Panc1 (cell line): ENCODE measurements at regions not wholly inside any gene's neighbourhood (a gene's known extent, or its start where the extent isn't known, plus 50 kb on each side); places are given as distances from the start of the nearest gene placed in this dataset.
"Not testable (repeated sequence)": the region's sequence is repeated elsewhere in the genome, so short reads cannot be mapped to it uniquely, and the experiment has no call there.

Experiments used
- ATAC-seq: fragments of 200-7000 bp; cut with Tn5 transposase; 2 replicates; pipeline ENCODE4 v1.9.1; 2020; ENCODE audit warnings: mild to moderate bottlenecking, moderate library complexity
- BruUV-seq: library from RNA; stranded (reverse); fragments of 400-500 nt; replicated peaks from 2 replicates; lab custom pipeline; 2021; lab: Mats Ljungman, UMichigan
- CTCF ChIA-PET: fragments of 300-600 bp; sonication (Branson Sonifier 250); formaldehyde crosslinking; loops from one replicate; lab custom pipeline; 2022; ENCODE audit warnings: antibody characterized with exemption; lab: Charles Lee
- POLR2A ChIA-PET: fragments of 300-600 bp; sonication (Branson Sonifier 250); formaldehyde crosslinking; loops from one replicate; lab custom pipeline; 2022; ENCODE audit warnings: antibody characterized with exemption; lab: Charles Lee
- DNase-seq: peaks from one replicate; pipeline ENCODE4 v3.0.0-alpha.2; 2010; ENCODE audit warnings: low read depth, low spot score
- H3K27ac ChIP-seq: 2 replicates; pipeline ENCODE4 v1.5.1; 2011; ENCODE audit warnings: mild to moderate bottlenecking, low read length, inconsistent platforms
- H3K27me3 ChIP-seq: fragments of 200-500 bp; sonication (Bioruptor generic); 2 replicates; pipeline ENCODE4 v1.6.0; 2014; ENCODE audit warnings: low read length, inconsistent platforms; ENCODE audit not compliant: control insufficient read depth, insufficient read depth
- H3K36me3 ChIP-seq: fragments of 200-500 bp; sonication (Bioruptor generic); 2 replicates; pipeline ENCODE4 v1.5.1; 2014; ENCODE audit warnings: inconsistent platforms, mild to moderate bottlenecking, low read length, moderate library complexity; ENCODE audit not compliant: control insufficient read depth, insufficient read depth
- H3K4me1 ChIP-seq: 2 replicates; pipeline ENCODE4 v1.5.1; 2011; ENCODE audit warnings: inconsistent platforms, mild to moderate bottlenecking, low read length, moderate library complexity; ENCODE audit not compliant: control insufficient read depth, insufficient read depth
- H3K4me3 ChIP-seq, 2 experiments: 2 replicates each; pipeline ENCODE4 v1.5.1; 2011 to 2012; ENCODE audit warnings: low read depth in 2 of 2, low read length in 2 of 2, mild to moderate bottlenecking in 2 of 2, inconsistent platforms in 1 of 2, moderate library complexity in 1 of 2
- H3K9me3 ChIP-seq: fragments of 200-500 bp; sonication (Bioruptor generic); 2 replicates; pipeline ENCODE4 v1.5.1; 2014; ENCODE audit warnings: low read depth, mild to moderate bottlenecking, inconsistent platforms, low read length, moderate library complexity; ENCODE audit not compliant: control insufficient read depth, insufficient read depth
- CTCF ChIP-seq: fragments of 450-650 bp; IDR thresholded peaks from 2 replicates; pipeline ENCODE4 v1.5.1; 2017; ENCODE audit warnings: mild to moderate bottlenecking
- POLR2AphosphoS5 ChIP-seq: IDR thresholded peaks from 2 replicates; pipeline ENCODE4 v1.6.1; 2012; ENCODE audit warnings: mild to moderate bottlenecking, low read depth, low read length, moderate library complexity
- REST ChIP-seq, 2 experiments: IDR thresholded peaks; 2 replicates each; pipeline ENCODE4 v1.6.1; 2011 to 2012; ENCODE audit warnings: low read depth in 2 of 2, control low read depth in 1 of 2, low read length in 1 of 2, mild to moderate bottlenecking in 1 of 2, moderate library complexity in 1 of 2; ENCODE audit not compliant: insufficient read depth in 1 of 2
- SIN3A ChIP-seq: IDR thresholded peaks from 2 replicates; pipeline ENCODE4 v1.6.1; 2012; ENCODE audit warnings: low read depth, mild to moderate bottlenecking, low read length, moderate library complexity, borderline replicate concordance; ENCODE audit not compliant: insufficient read depth
- TCF7L2 ChIP-seq: IDR thresholded peaks from 2 replicates; pipeline ENCODE4 v1.6.1; 2011; ENCODE audit warnings: mild to moderate bottlenecking, low read depth, low read length, inconsistent platforms
- in situ Hi-C: cut with HindIII; loops from 2 replicates; pipeline ENCODE4 v1.10.0; 2016; ENCODE audit warnings: low sequenced_read_pairs, low pct_unique_long_range_greater_than_20kb
- intact Hi-C: fragments of 100-400 bp; cut with micrococcal nuclease; formaldehyde crosslinking; loops from one replicate; pipeline ENCODE4 v1.10.0; 2022; ENCODE audit not compliant: unreplicated experiment

- CTCF ChIA-PET, H3K4me1 ChIP-seq, H3K4me3 ChIP-seq, H3K27me3 ChIP-seq, H3K36me3 ChIP-seq, ATAC-seq, intact Hi-C loops, BruUV-seq, DNase-seq, H3K27ac ChIP-seq, in situ Hi-C loops, H3K9me3 ChIP-seq, POLR2A ChIA-PET: not testable (repeated sequence)
These were observed 81.6 kb downstream of the P2RY10 start for GRCh38 chrX:79026742-79027141.

- TF ChIP-seq TCF7L2, result no peak
- TF ChIP-seq POLR2AphosphoS5, result no peak
- TF ChIP-seq SIN3A, result no peak
- no peak for TF ChIP-seq REST (IDR thresholded peaks at IDR 0.05; ENCODE audit: insufficient read depth in 1 of 2, low read depth in 2 of 2, low read length in 1 of 2)
- no peak for TF ChIP-seq CTCF
- Histone ChIP-seq H3K4me1 (no peaks in the 10 kb centered on the region), H3K36me3 (no peaks in the 10 kb centered on the region), H3K27me3 (no peaks in the 10 kb centered on the region), H3K9me3 (no peaks in the 10 kb centered on the region), H3K27ac (no peak overlapping the region), H3K4me3 (no peak overlapping the region)
- DNase-seq, result no peak
- intact Hi-C loops (no loop called here), in situ Hi-C loops (no loop called here)
- CTCF ChIA-PET, result no interaction called here
- no peak for ATAC-seq
- no TSS peak for BruUV-seq
- POLR2A ChIA-PET, result no interaction called here
These were observed 90.2 kb downstream of the P2RY10 start for GRCh38 chrX:79035421-79035820.

GRCh38 chrX:79036157-79036880, 91.1 kb downstream of the P2RY10 start:
- H3K4me1 ChIP-seq, result no peaks in the 10 kb centered on the region
- intact Hi-C loops (no loop called here), in situ Hi-C loops (no loop called here)
- TF ChIP-seq TCF7L2 (no peak), SIN3A (no peak), REST (IDR thresholded peaks at IDR 0.05; ENCODE audit: insufficient read depth in 1 of 2, low read depth in 2 of 2, low read length in 1 of 2) (no peak), POLR2AphosphoS5 (no peak), CTCF (no peak)
- no peaks in the 10 kb centered on the region for H3K36me3 ChIP-seq
- DNase-seq (no peak), ATAC-seq (no peak)
- CTCF ChIA-PET, result no interaction called here
- no peak overlapping the region for H3K4me3 ChIP-seq
- BruUV-seq, result no TSS peak
- no peaks in the 10 kb centered on the region for H3K27me3 ChIP-seq
- H3K9me3 ChIP-seq, result no peaks in the 10 kb centered on the region
- H3K27ac ChIP-seq, result no peak overlapping the region
- POLR2A ChIA-PET, result no interaction called here
